ENCODE measurements at regions not wholly inside any gene's neighbourhood (a gene's known extent, or its start where the extent isn't known, plus 50 kb on each side); places are given as distances from the start of the nearest gene placed in this dataset.
"Not testable (repeated sequence)": the region's sequence is repeated elsewhere in the genome, so short reads cannot be mapped to it uniquely, and the experiment has no call there.

GRCh38 chr22:25346859-25347751 lies 127.7 kb downstream of the CRYBB2 start:
- ChIA-PET CTCF (no interaction called here), POLR2A (ENCODE audit: unreplicated experiment) (no interaction called here)
- Histone ChIP-seq H3F3A (ENCODE audit: low read length, unreplicated experiment) (no peaks in the 10 kb centered on the region), H3K27ac (ENCODE audit: low read length) (no peak overlapping the region), H3K9me3 (ENCODE audit: low read length) (no peaks in the 10 kb centered on the region), H3K4me3 (ENCODE audit: low read length) (no peak overlapping the region), H3K9ac (ENCODE audit: low read length) (no peak overlapping the region), H4K20me1 (ENCODE audit: low read length) (no peaks in the 10 kb centered on the region), H3K36me3 (ENCODE audit: low read depth, low read length) (peaks cover 9% of the 10 kb centered on the region), H3K27me3 (ENCODE audit: low read length) (no peaks in the 10 kb centered on the region), H3K9me2 (replicated peaks; ENCODE audit: low read length) (no peaks in the 10 kb centered on the region), H3K4me1 (ENCODE audit: insufficient read depth, low read length) (no peaks in the 10 kb centered on the region), H2AFZ (ENCODE audit: low read length) (no peak overlapping the region), H3K4me2 (ENCODE audit: low read length) (no peak overlapping the region), H3K79me2 (ENCODE audit: low read length) (no peaks in the 10 kb centered on the region)
- intact Hi-C loops (cut with micrococcal nuclease) = no loop called here
- no TSS peak for BruUV-seq (replicated peaks)
- DNase-seq = no peak
- TF ChIP-seq CTCF (conservative IDR thresholded peaks at IDR 0.05; ENCODE audit: low read depth, low read length) (no peak), EZH2 (IDR thresholded peaks at IDR 0.05; ENCODE audit: low read length, unreplicated experiment) (no peak), EZH2phosphoT487 (IDR thresholded peaks at IDR 0.05; ENCODE audit: borderline replicate concordance, low read length) (no peak)
- ATAC-seq = no peak

- Histone ChIP-seq H4K20me1 (ENCODE audit: low read length) (no peaks in the 10 kb centered on the region), H3K79me2 (ENCODE audit: low read length) (no peaks in the 10 kb centered on the region), H3K4me1 (ENCODE audit: insufficient read depth, low read length) (no peaks in the 10 kb centered on the region), H3K9me3 (ENCODE audit: low read length) (no peaks in the 10 kb centered on the region), H2AFZ (ENCODE audit: low read length) (no peak overlapping the region), H3K9ac (ENCODE audit: low read length) (no peak overlapping the region), H3K36me3 (ENCODE audit: low read depth, low read length) (peaks cover 10% of the 10 kb centered on the region), H3F3A (ENCODE audit: low read length, unreplicated experiment) (no peaks in the 10 kb centered on the region), H3K27ac (ENCODE audit: low read length) (no peak overlapping the region), H3K4me2 (ENCODE audit: low read length) (no peak overlapping the region), H3K27me3 (ENCODE audit: low read length) (no peaks in the 10 kb centered on the region), H3K4me3 (ENCODE audit: low read length) (no peak overlapping the region), H3K9me2 (replicated peaks; ENCODE audit: low read length) (no peaks in the 10 kb centered on the region)
- ATAC-seq (no peak), DNase-seq (no peak)
- BruUV-seq (replicated peaks) = no TSS peak
- TF ChIP-seq EZH2 (IDR thresholded peaks at IDR 0.05; ENCODE audit: low read length, unreplicated experiment) (no peak), CTCF (conservative IDR thresholded peaks at IDR 0.05; ENCODE audit: low read depth, low read length) (no peak), EZH2phosphoT487 (IDR thresholded peaks at IDR 0.05; ENCODE audit: borderline replicate concordance, low read length) (no peak)
- intact Hi-C loops (cut with micrococcal nuclease) = no loop called here
- ChIA-PET POLR2A (ENCODE audit: unreplicated experiment) (no interaction called here), CTCF (no interaction called here)
Observed at GRCh38 chr22:25347752-25348102, 128.3 kb downstream of the CRYBB2 start.

GRCh38 chr22:25348391-25348790 lies 129.0 kb downstream of the CRYBB2 start:
- H3K4me1 ChIP-seq (ENCODE audit: insufficient read depth, low read length) = no peaks in the 10 kb centered on the region
- no peaks in the 10 kb centered on the region for H3K79me2 ChIP-seq (ENCODE audit: low read length)
- peaks cover 10% of the 10 kb centered on the region for H3K36me3 ChIP-seq (ENCODE audit: low read depth, low read length)
- ChIA-PET CTCF (no interaction called here), POLR2A (ENCODE audit: unreplicated experiment) (no interaction called here)
- H3K9me2 ChIP-seq (replicated peaks; ENCODE audit: low read length) = no peaks in the 10 kb centered on the region
- DNase-seq (no peak), ATAC-seq (no peak)
- H3K27me3 ChIP-seq (ENCODE audit: low read length) = no peaks in the 10 kb centered on the region
- H3K4me2 ChIP-seq (ENCODE audit: low read length) = no peak overlapping the region
- H3K9ac ChIP-seq (ENCODE audit: low read length) = no peak overlapping the region
- H3K9me3 ChIP-seq (ENCODE audit: low read length) = no peaks in the 10 kb centered on the region
- no peak overlapping the region for H3K27ac ChIP-seq (ENCODE audit: low read length)
- no peak overlapping the region for H3K4me3 ChIP-seq (ENCODE audit: low read length)
- intact Hi-C loops (cut with micrococcal nuclease) = no loop called here
- TF ChIP-seq EZH2phosphoT487 (IDR thresholded peaks at IDR 0.05; ENCODE audit: borderline replicate concordance, low read length) (no peak), EZH2 (IDR thresholded peaks at IDR 0.05; ENCODE audit: low read length, unreplicated experiment) (no peak), CTCF (conservative IDR thresholded peaks at IDR 0.05; ENCODE audit: low read depth, low read length) (no peak)
- H2AFZ ChIP-seq (ENCODE audit: low read length) = no peak overlapping the region
- H4K20me1 ChIP-seq (ENCODE audit: low read length) = no peaks in the 10 kb centered on the region
- BruUV-seq (replicated peaks) = no TSS peak
- no peaks in the 10 kb centered on the region for H3F3A ChIP-seq (ENCODE audit: low read length, unreplicated experiment)

- H3F3A ChIP-seq (ENCODE audit: low read length, unreplicated experiment); ATAC-seq; POLR2A ChIA-PET (ENCODE audit: unreplicated experiment); DNase-seq; CTCF ChIA-PET; H3K4me2 ChIP-seq (ENCODE audit: low read length); H2AFZ ChIP-seq (ENCODE audit: low read length); H3K27ac ChIP-seq (ENCODE audit: low read length); H3K79me2 ChIP-seq (ENCODE audit: low read length); H4K20me1 ChIP-seq (ENCODE audit: low read length); BruUV-seq (replicated peaks); H3K36me3 ChIP-seq (ENCODE audit: low read depth, low read length); H3K9ac ChIP-seq (ENCODE audit: low read length); H3K4me3 ChIP-seq (ENCODE audit: low read length); H3K4me1 ChIP-seq (ENCODE audit: insufficient read depth, low read length); H3K9me3 ChIP-seq (ENCODE audit: low read length); H3K9me2 ChIP-seq (replicated peaks; ENCODE audit: low read length); intact Hi-C loops (cut with micrococcal nuclease); H3K27me3 ChIP-seq (ENCODE audit: low read length): not testable (repeated sequence)
Observed at GRCh38 chr22:25348996-25349395, 129.6 kb downstream of the CRYBB2 start.

Data from PC-3 (cell line).